Fibroblast of lung (primary cell): ENCODE measurements at regions not wholly inside any gene's neighbourhood (a gene's known extent, or its start where the extent isn't known, plus 50 kb on each side); places are given as distances from the start of the nearest gene placed in this dataset.

Experiments
- CTCF ChIP-seq, 2 donors: IDR thresholded peaks in 1 of 2; conservative IDR thresholded peaks in 1 of 2; 1 replicate in 1 of 2; 2 replicates in 1 of 2; pipeline ENCODE4 v1.5.1; 2011 to 2012; ENCODE audit warnings: low read length in 2 of 2, control low read depth in 1 of 2, inconsistent platforms in 1 of 2, low read depth in 1 of 2, mild to moderate bottlenecking in 1 of 2
- EZH2 ChIP-seq: IDR thresholded peaks from 2 replicates; pipeline ENCODE4 v1.5.1; 2012; ENCODE audit warnings: low read length, control low read depth, mild to moderate bottlenecking; ENCODE audit errors: missing control alignments

- TF ChIP-seq CTCF (conservative IDR thresholded peaks at IDR 0.05 in 1 of 2, IDR thresholded peaks at IDR 0.05 in 1 of 2; ENCODE audit: low read depth in 1 of 2, low read length in 2 of 2) = no peak
- no peak for TF ChIP-seq EZH2
Observed at GRCh38 chr4:134958862-134959261, 757.3 kb upstream of the PABPC4L start.
